Testis (tissue), 2 donors: ENCODE measurements at regions not wholly inside any gene's neighbourhood (a gene's known extent, or its start where the extent isn't known, plus 50 kb on each side); places are given as distances from the start of the nearest gene placed in this dataset.

ENCODE experiments used
- DNase-seq: peaks from one replicate; pipeline ENCODE4 v3.0.0-alpha.2; 2019
- H3K27ac ChIP-seq, 2 donors: fragments of 200-600 bp; sonication (generic); one replicate each; pipeline ENCODE4 v1.5.1; 2019
- H3K27me3 ChIP-seq: fragments of 200-600 bp; sonication (generic); one replicate; pipeline ENCODE4 v1.5.1; 2019
- H3K36me3 ChIP-seq: fragments of 200-600 bp; sonication (generic); one replicate; pipeline ENCODE4 v1.5.1; 2017; ENCODE audit warnings: low read depth; ENCODE audit errors: missing control alignments
- H3K4me1 ChIP-seq: fragments of 200-600 bp; sonication (generic); one replicate; pipeline ENCODE4 v1.5.1; 2019
- H3K4me3 ChIP-seq, 2 donors: fragments of 200-600 bp; sonication (generic); one replicate each; pipeline ENCODE4 v1.5.1; 2017 to 2019
- H3K9me3 ChIP-seq: fragments of 200-600 bp; sonication (generic); one replicate; pipeline ENCODE4 v1.5.1; 2017
- POLR2A ChIP-seq: fragments of 450-650 bp; IDR thresholded peaks from one replicate; pipeline ENCODE4 v1.6.1; 2017; ENCODE audit warnings: antibody characterized with exemption, mild to moderate bottlenecking, moderate library complexity
- WGBS, 2 donors: methylation state at CpG; one replicate each; pipeline ENCODE4 v1.1.5; 2018; 5-methylcytosine and 5-hydroxymethylcytosine counted together
- intact Hi-C: fragments of 100-400 bp; cut with DNase I; formaldehyde crosslinking; loops from one replicate; pipeline ENCODE4 v1.15.1; 2023; ENCODE audit warnings: low total_unique reads
- TF ChIP-seq, protein P1 (sequence below), 3 experiments: fragments of 450-650 bp in 2 of 3; fragments of 200-600 bp in 1 of 3; sonication (generic) in 1 of 3; IDR thresholded peaks; one replicate each; pipeline ENCODE4 v1.5.1; 2016 to 2019; ENCODE audit warnings: antibody characterized with exemption in 3 of 3, mild to moderate bottlenecking in 2 of 3, moderate library complexity in 1 of 3

GRCh38 chr1:209015092-209015491 lies 568.4 kb upstream of the CAMK1G start:
- TF ChIP-seq, protein P1, sequence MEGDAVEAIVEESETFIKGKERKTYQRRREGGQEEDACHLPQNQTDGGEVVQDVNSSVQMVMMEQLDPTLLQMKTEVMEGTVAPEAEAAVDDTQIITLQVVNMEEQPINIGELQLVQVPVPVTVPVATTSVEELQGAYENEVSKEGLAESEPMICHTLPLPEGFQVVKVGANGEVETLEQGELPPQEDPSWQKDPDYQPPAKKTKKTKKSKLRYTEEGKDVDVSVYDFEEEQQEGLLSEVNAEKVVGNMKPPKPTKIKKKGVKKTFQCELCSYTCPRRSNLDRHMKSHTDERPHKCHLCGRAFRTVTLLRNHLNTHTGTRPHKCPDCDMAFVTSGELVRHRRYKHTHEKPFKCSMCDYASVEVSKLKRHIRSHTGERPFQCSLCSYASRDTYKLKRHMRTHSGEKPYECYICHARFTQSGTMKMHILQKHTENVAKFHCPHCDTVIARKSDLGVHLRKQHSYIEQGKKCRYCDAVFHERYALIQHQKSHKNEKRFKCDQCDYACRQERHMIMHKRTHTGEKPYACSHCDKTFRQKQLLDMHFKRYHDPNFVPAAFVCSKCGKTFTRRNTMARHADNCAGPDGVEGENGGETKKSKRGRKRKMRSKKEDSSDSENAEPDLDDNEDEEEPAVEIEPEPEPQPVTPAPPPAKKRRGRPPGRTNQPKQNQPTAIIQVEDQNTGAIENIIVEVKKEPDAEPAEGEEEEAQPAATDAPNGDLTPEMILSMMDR (IDR thresholded peaks at IDR 0.05): no peak
- TF ChIP-seq POLR2A: no peak
- intact Hi-C loops: no loop called here

DNA sequence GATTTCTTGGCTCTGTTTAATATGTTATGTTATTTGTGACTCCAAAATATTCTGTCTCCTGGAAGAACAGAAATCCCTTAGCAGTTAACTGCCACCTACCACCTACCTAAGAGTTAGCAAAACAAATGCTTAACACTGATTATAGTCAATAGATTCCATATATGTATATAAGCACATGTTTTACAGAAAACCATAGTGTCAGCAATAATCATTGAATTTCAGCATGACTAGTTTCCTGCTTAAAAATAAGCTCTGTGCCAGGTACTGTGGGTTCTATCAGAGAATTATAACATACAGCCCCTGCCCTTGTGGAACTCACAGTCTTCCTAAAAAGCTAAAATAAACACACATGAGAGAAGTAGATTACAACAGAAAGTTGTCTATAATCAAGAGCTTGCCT lies 561.9 kb upstream of the CAMK1G start:
- H3K27me3 ChIP-seq: no peaks in the 10 kb centered on the region
- H3K9me3 ChIP-seq: no peaks in the 10 kb centered on the region
- no peaks in the 10 kb centered on the region for H3K4me1 ChIP-seq
- H3K27ac ChIP-seq: no peak overlapping the region
- no peak overlapping the region for H3K4me3 ChIP-seq
- TF ChIP-seq POLR2A: no peak
- DNase-seq: no peak
- H3K36me3 ChIP-seq: no peaks in the 10 kb centered on the region
- intact Hi-C loops: no loop called here

More at GRCh38 chr1:209015092-209015491, 568.4 kb upstream of the CAMK1G start:
- no peak overlapping the region for H3K4me3 ChIP-seq
- no peaks in the 10 kb centered on the region for H3K9me3 ChIP-seq
- H3K27ac ChIP-seq: no peak overlapping the region
- no peaks in the 10 kb centered on the region for H3K27me3 ChIP-seq
- no peak for DNase-seq
- H3K36me3 ChIP-seq: no peaks in the 10 kb centered on the region
- H3K4me1 ChIP-seq: no peaks in the 10 kb centered on the region

DNA sequence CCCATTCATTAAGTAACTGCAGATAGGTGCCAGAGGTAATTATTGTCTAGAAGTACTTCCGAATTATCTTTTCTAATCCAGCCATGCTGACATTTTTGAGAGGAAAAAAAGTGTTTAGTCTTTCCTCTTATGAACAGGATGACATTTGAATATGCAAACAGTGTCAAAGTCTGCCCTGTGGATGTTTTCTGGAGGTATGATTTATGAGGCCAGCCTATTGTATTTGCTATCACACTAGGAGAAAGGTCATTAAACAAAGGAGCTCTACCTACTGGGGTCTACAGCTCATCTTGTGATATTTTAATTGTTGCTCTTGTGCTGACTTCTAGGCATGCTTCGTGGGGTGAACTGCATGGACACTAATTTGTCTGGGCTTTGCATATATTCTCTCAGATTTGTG lies 559.7 kb upstream of the CAMK1G start:
- Histone ChIP-seq H3K4me1 (no peaks in the 10 kb centered on the region), H3K27me3 (no peaks in the 10 kb centered on the region), H3K36me3 (no peaks in the 10 kb centered on the region), H3K9me3 (no peaks in the 10 kb centered on the region), H3K27ac (no peak overlapping the region), H3K4me3 (no peak overlapping the region)
- WGBS, 2 donors: 76 to 80% methylated on average over 2 of the region's 2 CpGs
- no peak for DNase-seq
- intact Hi-C loops: no loop called here
- TF ChIP-seq POLR2A: no peak
- TF ChIP-seq, protein P1 (IDR thresholded peaks at IDR 0.05): no peak

DNA sequence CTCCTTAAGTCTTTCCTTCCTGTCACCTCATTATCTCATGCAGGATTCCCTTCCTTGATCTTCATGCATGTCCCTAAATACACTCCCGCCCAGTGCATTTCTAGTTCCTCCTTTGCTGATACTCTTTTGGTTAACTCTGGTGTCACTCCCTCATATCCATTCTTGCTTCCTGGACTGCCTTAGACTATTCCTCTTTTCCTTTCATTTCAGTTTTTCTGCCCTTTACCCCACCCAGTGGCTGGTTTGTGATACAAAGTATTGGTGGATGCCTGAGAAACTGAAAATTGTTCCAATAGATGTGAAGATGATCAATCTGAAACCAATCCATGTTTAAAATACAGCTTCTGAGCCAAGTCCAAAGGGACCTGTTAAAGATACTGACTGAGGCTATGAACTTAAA lies 553.8 kb upstream of the CAMK1G start:
- Histone ChIP-seq H3K4me1 (no peaks in the 10 kb centered on the region), H3K27ac (no peak overlapping the region), H3K4me3 (no peak overlapping the region), H3K27me3 (no peaks in the 10 kb centered on the region), H3K36me3 (no peaks in the 10 kb centered on the region), H3K9me3 (no peaks in the 10 kb centered on the region)
- 77 to 94% methylated on average over 1 of the region's 1 CpG for WGBS, 2 donors
- no peak for DNase-seq
- intact Hi-C loops: no loop called here
- no peak for TF ChIP-seq POLR2A
- TF ChIP-seq, protein P1 (IDR thresholded peaks at IDR 0.05): no peak

- intact Hi-C loops: no loop called here
- Histone ChIP-seq H3K27me3 (no peaks in the 10 kb centered on the region), H3K4me3 (no peak overlapping the region), H3K36me3 (no peaks in the 10 kb centered on the region), H3K27ac (no peak overlapping the region), H3K4me1 (no peaks in the 10 kb centered on the region), H3K9me3 (no peaks in the 10 kb centered on the region)
- TF ChIP-seq, protein P1 (IDR thresholded peaks at IDR 0.05): no peak
- no peak for TF ChIP-seq POLR2A
- WGBS, 2 donors: 88% methylated on average over 6 of the region's 6 CpGs
- no peak for DNase-seq
Measured at GRCh38 chr1:209030454-209031167, 552.9 kb upstream of the CAMK1G start.
